ENCODE measurements at regions not wholly inside any gene's neighbourhood (a gene's known extent, or its start where the extent isn't known, plus 50 kb on each side); places are given as distances from the start of the nearest gene placed in this dataset.

DNA sequence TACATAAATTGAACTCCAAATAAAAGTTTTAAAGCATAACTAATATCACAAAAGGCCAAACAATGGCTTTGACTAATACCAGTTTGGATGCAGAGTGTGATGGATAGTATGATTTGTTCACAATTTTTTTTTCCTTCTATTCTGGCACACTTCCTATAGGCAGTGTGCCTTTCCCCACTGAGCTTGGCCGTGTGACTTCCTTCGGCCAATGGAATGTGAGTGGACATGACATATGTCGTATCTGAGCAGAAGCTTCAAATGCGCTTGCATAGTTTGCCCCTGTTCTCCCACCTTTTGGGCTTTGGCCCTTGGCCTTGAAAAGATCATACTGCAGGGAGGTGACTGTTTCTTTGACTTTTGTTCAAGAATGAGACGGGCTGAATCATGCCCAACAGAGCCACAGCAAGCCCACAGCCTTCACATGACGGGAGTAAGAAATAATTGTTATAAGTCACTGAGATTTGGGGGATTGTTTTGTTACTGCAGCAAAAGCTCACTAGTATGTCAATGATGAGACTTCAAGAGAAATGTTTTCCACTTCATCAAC lies 279.9 kb upstream of the NEBL start:
- H3K4me1 ChIP-seq: peaks cover 20% of the 10 kb centered on the region
- intact Hi-C loops (cut with DNase I): no loop called here

DNA sequence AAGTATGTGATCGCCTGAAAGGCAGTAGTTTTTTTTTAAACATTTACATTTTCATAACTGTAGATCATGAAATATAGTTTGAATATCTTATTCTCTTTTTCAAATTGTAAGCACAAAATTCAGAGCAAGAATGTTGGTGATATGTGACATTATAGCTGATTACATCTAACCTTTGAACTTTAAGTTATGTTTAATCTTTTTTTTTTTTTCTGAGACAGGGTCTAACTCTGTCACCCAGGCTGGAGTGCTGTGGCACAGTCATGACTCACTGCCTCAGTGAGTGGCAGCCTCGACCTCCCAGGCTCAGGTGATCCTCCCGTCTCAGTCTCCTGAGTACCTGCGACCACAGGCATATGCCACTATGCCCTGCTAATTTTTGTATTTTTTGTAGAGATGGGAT lies 278.7 kb upstream of the NEBL start:
- peak overlapping the region; percentile 90 for H3K27ac ChIP-seq
- H3K36me3 ChIP-seq: no peaks in the 10 kb centered on the region
- intact Hi-C loops (cut with DNase I): no loop called here
- no peaks in the 10 kb centered on the region for H3K9me3 ChIP-seq
- DNase-seq (no peak), ATAC-seq (no peak)
- no peak overlapping the region for H3K4me3 ChIP-seq
- TF ChIP-seq, protein P1, sequence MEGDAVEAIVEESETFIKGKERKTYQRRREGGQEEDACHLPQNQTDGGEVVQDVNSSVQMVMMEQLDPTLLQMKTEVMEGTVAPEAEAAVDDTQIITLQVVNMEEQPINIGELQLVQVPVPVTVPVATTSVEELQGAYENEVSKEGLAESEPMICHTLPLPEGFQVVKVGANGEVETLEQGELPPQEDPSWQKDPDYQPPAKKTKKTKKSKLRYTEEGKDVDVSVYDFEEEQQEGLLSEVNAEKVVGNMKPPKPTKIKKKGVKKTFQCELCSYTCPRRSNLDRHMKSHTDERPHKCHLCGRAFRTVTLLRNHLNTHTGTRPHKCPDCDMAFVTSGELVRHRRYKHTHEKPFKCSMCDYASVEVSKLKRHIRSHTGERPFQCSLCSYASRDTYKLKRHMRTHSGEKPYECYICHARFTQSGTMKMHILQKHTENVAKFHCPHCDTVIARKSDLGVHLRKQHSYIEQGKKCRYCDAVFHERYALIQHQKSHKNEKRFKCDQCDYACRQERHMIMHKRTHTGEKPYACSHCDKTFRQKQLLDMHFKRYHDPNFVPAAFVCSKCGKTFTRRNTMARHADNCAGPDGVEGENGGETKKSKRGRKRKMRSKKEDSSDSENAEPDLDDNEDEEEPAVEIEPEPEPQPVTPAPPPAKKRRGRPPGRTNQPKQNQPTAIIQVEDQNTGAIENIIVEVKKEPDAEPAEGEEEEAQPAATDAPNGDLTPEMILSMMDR (IDR thresholded peaks at IDR 0.05): no peak
- peaks cover 31% of the 10 kb centered on the region for H3K27me3 ChIP-seq (ENCODE audit: low read depth)
- peaks cover 20% of the 10 kb centered on the region for H3K4me1 ChIP-seq

More for the DNA sequence above, 279.9 kb upstream of the NEBL start:
- Histone ChIP-seq H3K27ac (no peak overlapping the region), H3K4me3 (no peak overlapping the region), H3K36me3 (no peaks in the 10 kb centered on the region), H3K27me3 (ENCODE audit: low read depth) (peaks cover 24% of the 10 kb centered on the region), H3K9me3 (no peaks in the 10 kb centered on the region)
- DNase-seq (no peak), ATAC-seq (no peak)
- TF ChIP-seq, protein P1 (IDR thresholded peaks at IDR 0.05): no peak

DNA sequence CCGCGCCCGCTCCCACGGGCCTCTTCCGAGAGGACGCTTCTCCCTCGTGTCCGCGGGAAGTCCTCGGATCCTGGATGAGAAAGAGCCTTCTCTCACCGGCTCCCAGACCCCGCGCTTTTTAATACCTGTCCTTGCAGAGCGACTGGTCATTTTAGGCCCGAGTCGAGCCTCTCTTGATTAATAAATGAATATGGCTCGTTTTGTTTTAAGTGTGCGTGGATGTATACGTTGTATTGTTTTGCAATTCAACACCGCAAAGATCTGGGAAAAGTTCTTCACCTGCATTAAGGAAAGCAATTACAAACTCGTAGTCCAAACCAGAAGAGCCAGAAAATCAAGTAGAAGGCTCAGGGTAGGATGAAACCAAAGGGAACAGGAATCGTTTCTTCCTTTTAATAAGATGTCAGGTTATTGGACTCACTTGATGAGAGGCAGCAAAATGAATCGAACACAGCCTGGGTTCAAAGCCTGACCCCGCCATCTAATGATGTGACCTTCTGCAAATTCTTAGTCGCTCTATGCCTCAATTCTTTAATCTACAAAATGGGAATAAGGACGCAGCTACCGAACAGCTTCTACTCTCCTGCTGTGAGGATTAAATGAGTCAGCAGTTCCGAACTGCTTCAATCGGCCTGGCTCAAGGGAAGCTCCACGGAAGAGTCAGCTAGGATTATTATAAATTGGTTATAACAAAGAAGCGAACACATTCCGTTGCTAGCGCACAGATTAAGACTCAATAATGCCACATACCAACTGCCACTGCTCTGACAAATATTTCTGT lies 277.8 kb upstream of the NEBL start:
- TF ChIP-seq, protein P1 (IDR thresholded peaks at IDR 0.05): no peak
- intact Hi-C loops (cut with DNase I): no loop called here
- Histone ChIP-seq H3K27ac (peak overlapping the region; percentile 90), H3K27me3 (ENCODE audit: low read depth) (peaks cover 31% of the 10 kb centered on the region), H3K36me3 (no peaks in the 10 kb centered on the region), H3K4me3 (peak overlapping the region; percentile 68), H3K4me1 (peaks cover 20% of the 10 kb centered on the region), H3K9me3 (no peaks in the 10 kb centered on the region)
- ATAC-seq: no peak
- no peak for DNase-seq

DNA sequence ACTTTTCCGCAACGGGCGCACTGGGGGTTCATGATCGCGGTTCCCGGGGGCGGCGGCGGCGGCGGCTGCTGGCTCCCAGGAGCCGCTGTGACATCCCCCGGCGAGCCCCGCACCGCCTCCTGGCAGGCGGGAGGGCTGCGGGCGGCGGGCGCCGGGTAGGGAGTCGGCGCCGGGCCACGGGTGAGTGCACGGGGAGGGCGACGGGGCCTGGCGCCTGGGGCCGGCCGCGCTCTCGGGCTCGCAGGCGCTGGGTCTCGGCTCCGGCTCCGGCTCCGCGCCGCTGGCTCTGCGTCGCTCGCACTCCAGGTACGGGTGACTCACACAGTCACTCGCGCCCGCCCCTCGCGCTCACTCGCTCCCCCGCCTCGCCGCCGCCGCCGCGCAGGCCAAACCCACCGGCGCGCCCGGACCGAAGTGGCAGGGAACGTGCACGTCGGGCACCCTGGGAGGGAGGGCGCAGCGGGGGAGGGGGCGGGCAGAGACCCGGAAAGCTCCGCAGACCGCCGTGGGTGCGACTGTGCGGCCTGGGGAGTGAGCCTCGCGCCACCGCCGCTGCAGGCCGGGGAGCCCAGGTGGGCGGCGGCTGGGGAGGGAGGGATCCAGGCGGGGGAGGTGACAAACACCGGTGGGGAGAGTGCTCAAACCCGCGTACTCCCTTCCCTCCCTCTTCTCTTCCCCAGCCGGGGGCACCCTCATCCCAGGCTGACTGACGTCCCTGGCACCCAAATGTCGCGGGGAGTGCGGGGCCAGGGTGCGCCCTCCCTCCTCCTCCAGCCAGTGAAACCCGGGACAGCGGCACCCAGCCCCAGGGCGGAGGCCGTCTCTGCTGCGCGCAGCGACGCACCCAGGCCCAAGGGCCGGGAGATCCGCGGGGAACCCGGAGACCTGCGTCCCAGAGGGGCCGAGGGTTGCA lies 276.9 kb upstream of the NEBL start:
- peaks cover 20% of the 10 kb centered on the region for H3K4me1 ChIP-seq
- DNase-seq: peak; percentile 92
- peak overlapping the region; percentile 90 for H3K27ac ChIP-seq
- no peaks in the 10 kb centered on the region for H3K36me3 ChIP-seq
- intact Hi-C loops (cut with DNase I): no loop called here
- no peaks in the 10 kb centered on the region for H3K9me3 ChIP-seq
- peak overlapping the region; percentile 68 for H3K4me3 ChIP-seq
- peaks cover 31% of the 10 kb centered on the region for H3K27me3 ChIP-seq (ENCODE audit: low read depth)
- TF ChIP-seq, protein P1 (IDR thresholded peaks at IDR 0.05): no peak
- ATAC-seq: peak; percentile 93 to 94

DNA sequence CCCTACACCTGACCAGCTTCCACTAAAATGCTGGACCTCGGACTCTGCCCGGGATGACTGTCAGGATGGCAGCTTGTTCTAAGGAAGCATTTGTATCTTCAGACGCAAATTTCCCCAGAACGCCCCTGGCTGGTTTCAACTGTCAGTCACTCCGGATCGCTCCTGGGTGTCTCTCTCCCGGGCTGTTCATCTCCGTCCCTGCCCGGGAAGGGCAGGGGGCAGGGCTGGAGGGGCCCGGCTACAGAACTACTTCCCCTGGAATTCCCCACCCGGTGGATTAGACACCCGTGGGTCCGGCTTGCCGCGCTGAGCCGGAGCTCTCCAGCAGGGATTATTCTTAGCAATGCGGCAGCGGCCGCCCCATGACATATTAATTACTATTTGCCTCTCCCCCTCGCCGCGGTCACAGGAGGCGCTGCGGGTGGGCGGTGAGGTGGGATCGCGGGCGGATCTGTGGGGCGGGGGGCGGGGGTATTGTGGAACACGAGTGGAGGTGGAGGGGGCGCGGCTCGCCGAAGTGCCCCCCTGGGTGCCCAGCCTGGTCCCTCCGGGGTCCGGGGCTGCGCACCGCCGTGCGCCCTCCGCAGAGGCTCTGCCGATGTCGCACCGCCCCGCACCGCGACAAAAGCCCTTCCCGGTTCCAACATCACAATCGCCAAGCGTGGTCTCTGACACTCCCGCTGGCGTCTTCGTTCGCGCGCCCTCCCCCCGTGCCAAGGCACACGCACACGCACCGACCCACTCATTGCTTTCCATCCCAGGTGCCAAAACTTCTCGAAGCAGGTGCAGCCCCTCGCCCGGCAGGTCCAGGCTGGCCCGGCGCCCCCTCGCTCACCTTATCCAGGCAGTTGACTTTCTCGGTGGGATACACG lies 276.1 kb upstream of the NEBL start:
- Histone ChIP-seq H3K36me3 (no peaks in the 10 kb centered on the region), H3K4me3 (peak overlapping the region; percentile 68), H3K27me3 (ENCODE audit: low read depth) (peaks cover 31% of the 10 kb centered on the region), H3K27ac (peak overlapping the region; percentile 90), H3K4me1 (peaks cover 20% of the 10 kb centered on the region), H3K9me3 (no peaks in the 10 kb centered on the region)
- DNase-seq (peak; percentile 61), ATAC-seq (peak; percentile 4 to 33)
- intact Hi-C loops (cut with DNase I): no loop called here
- TF ChIP-seq, protein P1 (IDR thresholded peaks at IDR 0.05): no peak

Data from lower lobe of right lung (tissue), 2 donors.